ENCODE measurements at regions not wholly inside any gene's neighbourhood (a gene's known extent, or its start where the extent isn't known, plus 50 kb on each side); places are given as distances from the start of the nearest gene placed in this dataset.

DNA sequence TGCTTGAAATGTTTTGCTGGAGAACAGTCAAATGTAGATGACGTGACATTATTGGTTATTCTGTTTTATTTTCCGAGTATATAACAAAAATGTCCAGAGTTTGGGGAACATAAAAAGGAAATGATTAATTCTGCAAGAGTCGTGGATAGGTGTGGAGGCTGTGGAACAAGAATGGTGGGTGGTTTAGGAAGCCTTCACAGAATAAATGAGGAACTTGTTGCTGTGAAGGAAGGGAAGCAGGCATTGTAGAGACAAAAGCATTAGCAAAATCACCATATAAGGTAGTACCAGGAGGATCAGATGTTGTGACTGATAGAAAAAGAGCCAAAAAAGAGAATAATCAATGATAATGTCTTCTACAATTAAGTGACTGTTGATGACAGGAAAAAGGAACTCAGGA, 66.2 kb upstream of the CNTLN start:
- TF ChIP-seq CTCF (IDR thresholded peaks at IDR 0.05) (no peak), POLR2A (IDR thresholded peaks at IDR 0.05) (no peak)

Data from heart left ventricle (tissue), 13 donors.